ENCODE measurements at regions not wholly inside any gene's neighbourhood (a gene's known extent, or its start where the extent isn't known, plus 50 kb on each side); places are given as distances from the start of the nearest gene placed in this dataset.
"Not testable (repeated sequence)": the region's sequence is repeated elsewhere in the genome, so short reads cannot be mapped to it uniquely, and the experiment has no call there.

DNA sequence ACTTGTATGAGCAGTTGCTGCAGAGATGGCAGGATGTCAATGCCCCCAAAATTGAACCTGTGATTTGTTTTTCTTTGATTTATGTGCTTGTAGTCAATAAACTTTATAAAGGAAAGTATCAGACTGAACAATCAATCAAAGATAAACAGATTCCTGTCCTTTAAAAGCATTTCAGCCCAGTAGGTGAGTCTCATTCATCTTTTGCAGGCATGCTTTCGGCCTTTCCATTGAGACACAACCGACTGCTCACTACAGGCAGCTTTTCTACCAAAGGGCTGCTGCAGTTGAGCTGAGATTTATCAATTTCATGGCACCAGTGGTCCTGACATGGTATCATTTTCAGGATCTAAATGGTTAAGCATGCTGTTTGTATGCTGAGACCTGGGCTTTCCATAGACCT is 513.6 kb upstream of the PTBP2 start:
- Mint-ChIP-seq H3K4me1 (ENCODE audit: low read depth) (no peaks in the 10 kb centered on the region), H3K36me3 (ENCODE audit: low read depth) (no peaks in the 10 kb centered on the region), H3K4me3 (no peak overlapping the region), H3K27me3 (no peaks in the 10 kb centered on the region), H3K9me3 (peaks cover 7% of the 10 kb centered on the region), H3K27ac (no peak overlapping the region)

DNA sequence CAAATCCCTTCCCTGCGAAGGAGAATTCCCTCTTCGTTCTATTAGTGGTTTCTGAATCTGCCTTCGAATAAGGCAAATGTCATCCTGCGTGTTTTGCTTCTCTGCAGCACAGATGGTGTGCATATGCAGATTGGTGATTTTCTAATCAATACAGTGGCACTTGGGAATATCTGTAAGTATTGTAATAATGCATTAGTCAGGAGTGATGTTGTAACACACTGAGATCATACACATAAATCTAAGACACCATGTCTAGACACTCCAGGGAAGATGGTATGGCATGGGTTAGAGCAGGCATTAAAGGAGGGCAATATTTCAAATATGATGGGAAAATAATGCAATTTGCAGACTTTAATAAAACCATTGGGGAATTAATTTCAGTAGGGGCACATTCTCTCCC is 513.2 kb upstream of the PTBP2 start:
- Mint-ChIP-seq H3K36me3 (ENCODE audit: low read depth) (no peaks in the 10 kb centered on the region), H3K27ac (no peak overlapping the region), H3K4me1 (ENCODE audit: low read depth) (no peaks in the 10 kb centered on the region), H3K9me3 (peaks cover 7% of the 10 kb centered on the region), H3K27me3 (no peaks in the 10 kb centered on the region), H3K4me3 (no peak overlapping the region)

- Mint-ChIP-seq H3K4me3 (no peak overlapping the region), H3K4me1 (ENCODE audit: low read depth) (no peaks in the 10 kb centered on the region), H3K36me3 (ENCODE audit: low read depth) (no peaks in the 10 kb centered on the region), H3K27ac (no peak overlapping the region), H3K27me3 (no peaks in the 10 kb centered on the region), H3K9me3 (peaks cover 4% of the 10 kb centered on the region)
These were observed 511.5 kb upstream of the PTBP2 start for GRCh38 chr1:96210054-96210453.

DNA sequence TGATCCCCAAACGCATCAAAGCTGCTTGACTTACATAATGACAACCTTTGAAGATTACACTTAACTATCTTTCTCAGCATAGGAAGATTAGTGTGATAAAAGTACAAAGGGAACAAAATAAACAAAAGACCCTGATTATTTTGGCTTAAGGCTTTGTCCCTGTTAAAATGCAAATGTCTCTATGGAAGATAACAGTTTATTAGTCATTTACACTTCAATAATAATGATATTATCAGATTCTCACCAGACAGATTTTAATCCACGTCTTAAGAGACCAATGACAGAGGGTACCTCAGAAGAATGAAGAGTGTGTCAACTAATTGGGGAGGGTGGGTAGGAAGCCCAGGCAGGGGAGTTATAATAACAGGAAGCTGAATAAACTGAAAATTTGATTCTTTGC is 510.4 kb upstream of the PTBP2 start:
- no peak overlapping the region for H3K4me3 Mint-ChIP-seq
- H3K4me1 Mint-ChIP-seq (ENCODE audit: low read depth) = no peaks in the 10 kb centered on the region
- no peak overlapping the region for H3K27ac Mint-ChIP-seq
- peaks cover 7% of the 10 kb centered on the region for H3K9me3 Mint-ChIP-seq
- H3K36me3 Mint-ChIP-seq (ENCODE audit: low read depth) = no peaks in the 10 kb centered on the region
- H3K27me3 Mint-ChIP-seq = no peaks in the 10 kb centered on the region

GRCh38 chr1:96214982-96215381 is 506.6 kb upstream of the PTBP2 start:
- Mint-ChIP-seq H3K27me3 (no peaks in the 10 kb centered on the region), H3K27ac (no peak overlapping the region), H3K4me1 (ENCODE audit: low read depth) (no peaks in the 10 kb centered on the region), H3K4me3 (no peak overlapping the region), H3K9me3 (peaks cover 10% of the 10 kb centered on the region), H3K36me3 (ENCODE audit: low read depth) (no peaks in the 10 kb centered on the region)

GRCh38 chr1:96220651-96221050 is 500.9 kb upstream of the PTBP2 start:
- Mint-ChIP-seq H3K9me3 (peaks cover 6% of the 10 kb centered on the region), H3K27me3 (no peaks in the 10 kb centered on the region), H3K4me3 (no peak overlapping the region), H3K27ac (no peak overlapping the region), H3K4me1 (ENCODE audit: low read depth) (no peaks in the 10 kb centered on the region), H3K36me3 (ENCODE audit: low read depth) (no peaks in the 10 kb centered on the region)

GRCh38 chr1:96222701-96223100 is 498.9 kb upstream of the PTBP2 start:
- Mint-ChIP-seq H3K36me3 (ENCODE audit: low read depth) (no peaks in the 10 kb centered on the region), H3K27me3 (no peaks in the 10 kb centered on the region), H3K27ac (no peak overlapping the region), H3K9me3 (no peaks in the 10 kb centered on the region), H3K4me1 (ENCODE audit: low read depth) (no peaks in the 10 kb centered on the region), H3K4me3 (no peak overlapping the region)

DNA sequence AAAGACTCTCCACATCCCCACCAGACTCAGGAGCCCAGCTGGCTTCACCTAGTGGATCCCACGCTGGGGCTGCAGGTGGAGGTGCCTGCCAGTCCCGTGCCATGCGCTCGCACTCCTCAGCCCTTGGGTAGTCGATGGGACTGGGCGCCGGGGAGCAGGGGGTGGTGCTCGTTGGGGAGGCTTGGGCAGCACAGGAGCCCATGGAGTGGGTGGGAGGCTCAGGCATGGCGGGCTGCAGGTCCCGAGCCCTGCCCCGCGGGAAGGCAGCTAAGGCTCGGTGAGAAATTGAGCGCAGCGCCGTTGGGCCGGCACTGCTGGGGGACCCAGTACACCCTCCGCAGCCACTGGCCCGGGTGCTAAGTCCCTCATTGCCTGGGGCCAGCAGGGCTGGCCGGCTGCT is 497.4 kb upstream of the PTBP2 start:
- not testable (repeated sequence) for H3K36me3 Mint-ChIP-seq (ENCODE audit: low read depth); H3K4me1 Mint-ChIP-seq (ENCODE audit: low read depth); H3K4me3 Mint-ChIP-seq; H3K27me3 Mint-ChIP-seq; H3K9me3 Mint-ChIP-seq; H3K27ac Mint-ChIP-seq

DNA sequence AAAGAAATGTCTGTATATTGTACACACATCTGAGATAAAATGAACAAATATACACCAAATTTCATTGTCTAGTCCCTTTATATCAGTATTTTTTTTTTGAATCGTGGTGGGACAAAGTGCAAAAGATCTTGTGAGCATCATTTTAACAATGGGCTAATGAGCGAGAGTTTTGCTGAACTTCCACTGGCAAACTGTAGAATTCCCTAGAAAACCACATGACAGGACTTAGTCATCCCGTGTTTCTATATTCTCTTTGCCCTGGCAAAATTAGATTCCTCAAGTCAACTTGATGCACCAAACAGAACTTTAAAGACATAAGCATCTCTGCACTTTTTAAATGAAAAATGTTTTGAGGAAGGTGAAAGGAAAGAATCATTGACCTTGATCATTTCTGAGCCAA is 488.2 kb upstream of the PTBP2 start:
- H3K27me3 Mint-ChIP-seq = no peaks in the 10 kb centered on the region
- no peaks in the 10 kb centered on the region for H3K4me1 Mint-ChIP-seq (ENCODE audit: low read depth)
- H3K36me3 Mint-ChIP-seq (ENCODE audit: low read depth) = no peaks in the 10 kb centered on the region
- H3K27ac Mint-ChIP-seq = no peak overlapping the region
- no peak overlapping the region for H3K4me3 Mint-ChIP-seq
- no peaks in the 10 kb centered on the region for H3K9me3 Mint-ChIP-seq

GRCh38 chr1:96234299-96234698 is 487.3 kb upstream of the PTBP2 start:
- H3K4me1 Mint-ChIP-seq (ENCODE audit: low read depth) = no peaks in the 10 kb centered on the region
- H3K9me3 Mint-ChIP-seq = no peaks in the 10 kb centered on the region
- H3K27ac Mint-ChIP-seq = no peak overlapping the region
- no peaks in the 10 kb centered on the region for H3K36me3 Mint-ChIP-seq (ENCODE audit: low read depth)
- H3K4me3 Mint-ChIP-seq = no peak overlapping the region
- H3K27me3 Mint-ChIP-seq = no peaks in the 10 kb centered on the region

- Mint-ChIP-seq H3K27me3 (no peaks in the 10 kb centered on the region), H3K9me3 (no peaks in the 10 kb centered on the region), H3K4me3 (no peak overlapping the region), H3K27ac (no peak overlapping the region), H3K36me3 (ENCODE audit: low read depth) (no peaks in the 10 kb centered on the region), H3K4me1 (ENCODE audit: low read depth) (no peaks in the 10 kb centered on the region)
These were observed 485.3 kb upstream of the PTBP2 start for GRCh38 chr1:96236156-96236739.

DNA sequence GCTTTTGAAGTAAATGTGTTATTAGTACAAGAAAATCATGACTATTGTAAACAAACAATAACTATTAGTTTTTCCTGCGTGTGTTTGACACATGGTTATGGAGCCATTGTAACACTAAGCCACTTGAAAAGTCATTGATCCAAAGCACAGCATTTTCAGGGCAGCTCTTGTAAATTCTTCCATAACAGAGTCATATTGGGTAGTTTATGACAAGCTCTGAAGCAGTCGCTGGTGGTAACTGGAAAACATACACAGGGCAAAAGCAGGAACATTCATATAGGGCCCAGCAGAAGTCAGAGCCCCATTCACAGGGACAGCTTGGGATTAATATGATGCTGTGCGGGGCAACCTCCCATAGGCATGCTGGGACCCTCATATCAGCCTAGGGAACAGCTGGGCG is 483.2 kb upstream of the PTBP2 start:
- no peak overlapping the region for H3K4me3 Mint-ChIP-seq
- H3K4me1 Mint-ChIP-seq (ENCODE audit: low read depth) = no peaks in the 10 kb centered on the region
- no peaks in the 10 kb centered on the region for H3K9me3 Mint-ChIP-seq
- no peaks in the 10 kb centered on the region for H3K36me3 Mint-ChIP-seq (ENCODE audit: low read depth)
- no peak overlapping the region for H3K27ac Mint-ChIP-seq
- no peaks in the 10 kb centered on the region for H3K27me3 Mint-ChIP-seq

- H3K27me3 Mint-ChIP-seq = no peaks in the 10 kb centered on the region
- no peak overlapping the region for H3K27ac Mint-ChIP-seq
- no peaks in the 10 kb centered on the region for H3K36me3 Mint-ChIP-seq (ENCODE audit: low read depth)
- no peaks in the 10 kb centered on the region for H3K9me3 Mint-ChIP-seq
- H3K4me3 Mint-ChIP-seq = no peak overlapping the region
- no peaks in the 10 kb centered on the region for H3K4me1 Mint-ChIP-seq (ENCODE audit: low read depth)
These were observed 481.1 kb upstream of the PTBP2 start for GRCh38 chr1:96240438-96240837.

DNA sequence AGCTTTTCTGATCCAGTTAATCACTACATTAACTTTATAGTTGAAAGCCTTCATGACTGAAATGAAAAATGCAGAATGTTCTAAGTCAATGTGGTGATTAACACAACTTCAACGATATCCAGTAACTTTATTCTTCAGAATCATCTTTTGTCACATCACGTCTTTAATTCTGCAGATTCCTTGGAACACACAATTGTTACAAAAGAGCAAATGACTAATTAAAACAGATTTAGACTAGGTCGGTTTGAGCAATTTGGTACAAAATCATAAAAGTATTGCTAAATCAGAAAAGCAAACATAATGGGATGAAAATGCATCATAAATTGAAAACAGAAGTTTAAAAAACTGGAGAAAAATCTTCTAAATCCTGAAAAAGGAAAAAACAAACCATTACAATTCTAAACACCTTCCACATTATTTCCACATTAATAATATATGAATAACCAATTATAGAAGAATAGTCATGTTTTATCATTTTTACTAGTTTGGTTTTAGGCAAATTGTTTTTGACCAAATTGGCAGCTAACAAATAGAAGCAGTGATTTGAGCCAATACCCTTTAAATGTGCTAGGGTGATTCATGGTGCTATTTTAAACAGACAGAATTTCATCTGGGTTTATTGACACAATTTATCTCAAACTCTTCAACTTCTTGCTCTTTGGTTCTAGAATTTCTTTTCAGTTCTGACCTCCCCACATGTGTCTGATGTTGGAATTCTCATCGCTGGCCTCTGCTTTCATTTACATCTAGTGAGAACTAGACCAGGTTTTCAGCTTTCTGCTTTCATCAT is 468.1 kb upstream of the PTBP2 start:
- Mint-ChIP-seq H3K4me3 (no peak overlapping the region), H3K9me3 (no peaks in the 10 kb centered on the region), H3K4me1 (ENCODE audit: low read depth) (no peaks in the 10 kb centered on the region), H3K27ac (no peak overlapping the region), H3K27me3 (no peaks in the 10 kb centered on the region), H3K36me3 (ENCODE audit: low read depth) (no peaks in the 10 kb centered on the region)

DNA sequence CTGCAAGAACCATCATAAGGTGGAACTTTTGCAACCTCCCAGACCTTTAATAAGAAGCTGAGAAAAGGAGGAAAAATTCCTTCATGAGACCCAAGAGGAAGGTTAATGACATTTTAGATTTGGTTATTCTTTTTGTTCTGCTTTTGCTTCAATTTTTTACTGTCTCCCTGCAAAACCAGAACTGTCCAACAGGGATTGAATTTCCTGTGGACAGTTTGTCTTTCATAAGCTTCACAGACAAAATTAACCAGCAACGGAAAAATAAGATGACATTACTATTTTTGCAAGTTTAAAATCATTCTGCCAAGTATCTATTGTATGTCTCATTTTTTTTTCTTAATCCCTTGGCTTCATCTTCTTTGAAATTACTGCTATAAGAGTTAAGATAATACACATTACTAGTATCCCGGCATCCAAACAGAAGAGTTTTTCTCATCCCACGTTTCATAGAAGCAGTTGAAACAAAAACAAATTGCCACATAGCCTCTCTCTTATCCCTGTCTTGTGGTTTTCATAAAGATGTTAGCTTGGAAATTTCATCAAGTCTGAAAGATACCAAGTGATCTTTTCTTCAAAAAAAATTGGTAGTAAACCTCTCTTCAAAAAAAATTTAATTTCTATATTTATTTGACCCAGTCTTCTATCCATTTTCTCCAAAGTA is 465.3 kb upstream of the PTBP2 start:
- no peak overlapping the region for H3K4me3 Mint-ChIP-seq
- H3K27me3 Mint-ChIP-seq = no peaks in the 10 kb centered on the region
- no peaks in the 10 kb centered on the region for H3K4me1 Mint-ChIP-seq (ENCODE audit: low read depth)
- peaks cover 8% of the 10 kb centered on the region for H3K9me3 Mint-ChIP-seq
- H3K36me3 Mint-ChIP-seq (ENCODE audit: low read depth) = no peaks in the 10 kb centered on the region
- H3K27ac Mint-ChIP-seq = no peak overlapping the region

Data from stimulated activated naive CD8-positive, alpha-beta T cell treated with anti-CD3 and anti-CD28 coated beads, Interleukin-15, Interleukin-2, amounts not matched to agents 100 ng/mL and 50 ng/mL, for 24 hours (primary cell).